GM19397 (cell line): ENCODE measurements at regions not wholly inside any gene's neighbourhood (a gene's known extent, or its start where the extent isn't known, plus 50 kb on each side); places are given as distances from the start of the nearest gene placed in this dataset.
"Not testable (repeated sequence)": the region's sequence is repeated elsewhere in the genome, so short reads cannot be mapped to it uniquely, and the experiment has no call there.

ENCODE experiments used
- ATAC-seq: cut with Tn5 transposase; IDR thresholded peaks from one replicate; pipeline ENCODE4 v1.9.1; 2021; ENCODE audit warnings: mild to moderate bottlenecking, moderate library complexity; ENCODE audit not compliant: unreplicated experiment

GRCh38 chr9:119689879-119690278, 320.6 kb upstream of the BRINP1 start:
- no peak for ATAC-seq

- no peak for ATAC-seq
These were observed 319.3 kb upstream of the BRINP1 start for GRCh38 chr9:119688547-119688946.

GRCh38 chr9:119677811-119678505, 308.7 kb upstream of the BRINP1 start:
- ATAC-seq, result no peak

GRCh38 chr9:119675951-119676350, 306.7 kb upstream of the BRINP1 start:
- ATAC-seq, result no peak

GRCh38 chr9:119672763-119673162, 303.5 kb upstream of the BRINP1 start:
- ATAC-seq, result not testable (repeated sequence)

GRCh38 chr9:119667916-119668315, 298.7 kb upstream of the BRINP1 start:
- ATAC-seq, result no peak

GRCh38 chr9:119667163-119667562, 297.9 kb upstream of the BRINP1 start:
- ATAC-seq, result no peak

GRCh38 chr9:119662329-119662728, 293.1 kb upstream of the BRINP1 start:
- no peak for ATAC-seq

GRCh38 chr9:119652931-119653330, 283.7 kb upstream of the BRINP1 start:
- ATAC-seq, result no peak

- no peak for ATAC-seq
These were observed 280.0 kb upstream of the BRINP1 start for GRCh38 chr9:119649205-119649604.

- no peak for ATAC-seq
These were observed 270.2 kb upstream of the BRINP1 start for GRCh38 chr9:119639287-119639955.

GRCh38 chr9:119634006-119634405, 264.8 kb upstream of the BRINP1 start:
- ATAC-seq, result no peak

GRCh38 chr9:119611565-119611964, 242.3 kb upstream of the BRINP1 start:
- no peak for ATAC-seq

GRCh38 chr9:119609277-119609971, 240.2 kb upstream of the BRINP1 start:
- no peak for ATAC-seq

GRCh38 chr9:119601632-119602031, 232.4 kb upstream of the BRINP1 start:
- ATAC-seq, result no peak

- no peak for ATAC-seq
These were observed 228.3 kb upstream of the BRINP1 start for GRCh38 chr9:119597499-119597898.

GRCh38 chr9:119596703-119597102, 227.5 kb upstream of the BRINP1 start:
- ATAC-seq, result no peak

- ATAC-seq, result no peak
These were observed 219.9 kb upstream of the BRINP1 start for GRCh38 chr9:119588874-119589744.

- no peak for ATAC-seq
These were observed 208.6 kb upstream of the BRINP1 start for GRCh38 chr9:119577881-119578280.

GRCh38 chr9:119559986-119560385, 190.8 kb upstream of the BRINP1 start:
- no peak for ATAC-seq

GRCh38 chr9:119559056-119559455, 189.8 kb upstream of the BRINP1 start:
- no peak for ATAC-seq
